SIG-M5 treated with dmso at 0.1 percent for 504 hours (cell line): ENCODE measurements at regions not wholly inside any gene's neighbourhood (a gene's known extent, or its start where the extent isn't known, plus 50 kb on each side); places are given as distances from the start of the nearest gene placed in this dataset.

Experiments used
- DNase-seq: peaks from one replicate; lab custom pipeline; 2025; ENCODE audit not compliant: unreplicated experiment; lab: John Stamatoyannopoulos, UW

- no peak for DNase-seq
Observed at GRCh38 chr12:119931402-119931801, 54.3 kb upstream of the CIT start.

GRCh38 chr12:119932921-119933320 lies 55.8 kb upstream of the CIT start:
- no peak for DNase-seq

GRCh38 chr12:119934780-119935179 lies 54.3 kb upstream of the BICDL1 start:
- DNase-seq = peak; percentile 20

GRCh38 chr12:119936705-119937311 lies 52.2 kb upstream of the BICDL1 start:
- DNase-seq = no peak

GRCh38 chr12:119938049-119938667 lies 50.9 kb upstream of the BICDL1 start:
- peak; percentile 68 for DNase-seq
